ENCODE measurements at regions not wholly inside any gene's neighbourhood (a gene's known extent, or its start where the extent isn't known, plus 50 kb on each side); places are given as distances from the start of the nearest gene placed in this dataset.
"Not testable (repeated sequence)": the region's sequence is repeated elsewhere in the genome, so short reads cannot be mapped to it uniquely, and the experiment has no call there.

DNA sequence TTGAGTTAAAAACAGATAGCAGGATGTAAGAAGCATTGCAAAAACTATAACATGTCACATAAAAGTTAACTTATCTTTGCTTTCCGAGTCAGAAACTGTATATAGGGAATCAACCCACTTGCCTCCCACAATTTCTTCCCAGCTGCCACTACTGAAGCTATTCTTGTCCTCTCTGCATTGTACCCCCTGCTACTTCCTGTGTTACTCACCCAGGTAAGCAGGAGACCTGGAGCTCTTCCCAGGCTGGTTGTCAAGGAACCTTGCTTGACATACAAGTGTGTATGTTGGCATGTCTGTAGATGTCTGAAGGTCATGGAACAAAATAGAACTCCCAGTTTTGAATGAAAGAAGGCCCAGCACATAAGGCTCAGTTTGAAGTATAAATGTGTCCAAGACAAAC is 74.3 kb upstream of the LRRC4C start:
- peaks cover 3% of the 10 kb centered on the region for H3K9me3 Mint-ChIP-seq
- no peak overlapping the region for H3K27ac Mint-ChIP-seq (ENCODE audit: unreplicated experiment)
- H3K36me3 Mint-ChIP-seq (ENCODE audit: low read depth), result no peaks in the 10 kb centered on the region
- no peak for DNase-seq (ENCODE audit: low read depth, low spot score)
- peaks cover 4% of the 10 kb centered on the region for H3K4me1 Mint-ChIP-seq
- H3K4me3 Mint-ChIP-seq, result no peak overlapping the region
- H3K27me3 Mint-ChIP-seq (ENCODE audit: low read depth), result no peaks in the 10 kb centered on the region
- TF ChIP-seq, protein P1, sequence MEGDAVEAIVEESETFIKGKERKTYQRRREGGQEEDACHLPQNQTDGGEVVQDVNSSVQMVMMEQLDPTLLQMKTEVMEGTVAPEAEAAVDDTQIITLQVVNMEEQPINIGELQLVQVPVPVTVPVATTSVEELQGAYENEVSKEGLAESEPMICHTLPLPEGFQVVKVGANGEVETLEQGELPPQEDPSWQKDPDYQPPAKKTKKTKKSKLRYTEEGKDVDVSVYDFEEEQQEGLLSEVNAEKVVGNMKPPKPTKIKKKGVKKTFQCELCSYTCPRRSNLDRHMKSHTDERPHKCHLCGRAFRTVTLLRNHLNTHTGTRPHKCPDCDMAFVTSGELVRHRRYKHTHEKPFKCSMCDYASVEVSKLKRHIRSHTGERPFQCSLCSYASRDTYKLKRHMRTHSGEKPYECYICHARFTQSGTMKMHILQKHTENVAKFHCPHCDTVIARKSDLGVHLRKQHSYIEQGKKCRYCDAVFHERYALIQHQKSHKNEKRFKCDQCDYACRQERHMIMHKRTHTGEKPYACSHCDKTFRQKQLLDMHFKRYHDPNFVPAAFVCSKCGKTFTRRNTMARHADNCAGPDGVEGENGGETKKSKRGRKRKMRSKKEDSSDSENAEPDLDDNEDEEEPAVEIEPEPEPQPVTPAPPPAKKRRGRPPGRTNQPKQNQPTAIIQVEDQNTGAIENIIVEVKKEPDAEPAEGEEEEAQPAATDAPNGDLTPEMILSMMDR (conservative IDR thresholded peaks at IDR 0.05), result no peak

DNA sequence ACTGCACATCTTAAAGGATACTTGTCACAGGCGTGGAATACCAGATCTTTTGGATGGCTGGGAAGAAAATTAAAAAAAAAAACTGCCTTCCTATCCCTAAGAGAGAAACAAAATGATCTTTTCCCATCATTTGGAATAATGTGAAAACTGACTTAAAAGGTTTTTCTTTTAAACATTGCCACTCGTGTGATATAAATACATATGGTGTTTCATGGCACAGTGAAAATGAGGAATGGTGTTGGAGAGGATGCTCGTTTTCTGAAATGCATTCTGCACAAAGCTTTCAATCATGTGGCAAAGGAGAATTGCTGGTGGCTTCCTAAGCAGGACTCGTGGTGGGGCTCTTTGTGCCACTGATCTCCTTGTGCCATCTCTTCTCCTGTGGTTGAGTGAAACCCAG is 74.9 kb upstream of the LRRC4C start:
- no peak overlapping the region for H3K27ac Mint-ChIP-seq (ENCODE audit: unreplicated experiment)
- no peaks in the 10 kb centered on the region for H3K36me3 Mint-ChIP-seq (ENCODE audit: low read depth)
- peaks cover 3% of the 10 kb centered on the region for H3K9me3 Mint-ChIP-seq
- no peaks in the 10 kb centered on the region for H3K27me3 Mint-ChIP-seq (ENCODE audit: low read depth)
- H3K4me1 Mint-ChIP-seq, result peaks cover 4% of the 10 kb centered on the region
- H3K4me3 Mint-ChIP-seq, result no peak overlapping the region
- TF ChIP-seq, protein P1 (conservative IDR thresholded peaks at IDR 0.05), result no peak
- no peak for DNase-seq (ENCODE audit: low read depth, low spot score)

GRCh38 chr11:41534861-41535260 is 75.4 kb upstream of the LRRC4C start:
- DNase-seq (ENCODE audit: low read depth, low spot score), result no peak
- Mint-ChIP-seq H3K27me3 (ENCODE audit: low read depth) (no peaks in the 10 kb centered on the region), H3K36me3 (ENCODE audit: low read depth) (no peaks in the 10 kb centered on the region), H3K4me1 (peaks cover 4% of the 10 kb centered on the region), H3K4me3 (no peak overlapping the region), H3K27ac (ENCODE audit: unreplicated experiment) (no peak overlapping the region), H3K9me3 (peaks cover 3% of the 10 kb centered on the region)
- TF ChIP-seq, protein P1 (conservative IDR thresholded peaks at IDR 0.05), result no peak

- no peaks in the 10 kb centered on the region for H3K36me3 Mint-ChIP-seq (ENCODE audit: low read depth)
- no peaks in the 10 kb centered on the region for H3K27me3 Mint-ChIP-seq (ENCODE audit: low read depth)
- no peak for DNase-seq (ENCODE audit: low read depth, low spot score)
- TF ChIP-seq, protein P1 (conservative IDR thresholded peaks at IDR 0.05), result no peak
- H3K9me3 Mint-ChIP-seq, result peaks cover 3% of the 10 kb centered on the region
- H3K27ac Mint-ChIP-seq (ENCODE audit: unreplicated experiment), result no peak overlapping the region
- H3K4me1 Mint-ChIP-seq, result peaks cover 4% of the 10 kb centered on the region
- no peak overlapping the region for H3K4me3 Mint-ChIP-seq
Observed at GRCh38 chr11:41536021-41536568, 76.6 kb upstream of the LRRC4C start.

- not testable (repeated sequence) for H3K36me3 Mint-ChIP-seq (ENCODE audit: low read depth); H3K9me3 Mint-ChIP-seq; H3K27me3 Mint-ChIP-seq (ENCODE audit: low read depth); H3K4me3 Mint-ChIP-seq; H3K27ac Mint-ChIP-seq (ENCODE audit: unreplicated experiment); H3K4me1 Mint-ChIP-seq; DNase-seq (ENCODE audit: low read depth, low spot score)
Observed at GRCh38 chr11:41544902-41545301, 85.5 kb upstream of the LRRC4C start.

DNA sequence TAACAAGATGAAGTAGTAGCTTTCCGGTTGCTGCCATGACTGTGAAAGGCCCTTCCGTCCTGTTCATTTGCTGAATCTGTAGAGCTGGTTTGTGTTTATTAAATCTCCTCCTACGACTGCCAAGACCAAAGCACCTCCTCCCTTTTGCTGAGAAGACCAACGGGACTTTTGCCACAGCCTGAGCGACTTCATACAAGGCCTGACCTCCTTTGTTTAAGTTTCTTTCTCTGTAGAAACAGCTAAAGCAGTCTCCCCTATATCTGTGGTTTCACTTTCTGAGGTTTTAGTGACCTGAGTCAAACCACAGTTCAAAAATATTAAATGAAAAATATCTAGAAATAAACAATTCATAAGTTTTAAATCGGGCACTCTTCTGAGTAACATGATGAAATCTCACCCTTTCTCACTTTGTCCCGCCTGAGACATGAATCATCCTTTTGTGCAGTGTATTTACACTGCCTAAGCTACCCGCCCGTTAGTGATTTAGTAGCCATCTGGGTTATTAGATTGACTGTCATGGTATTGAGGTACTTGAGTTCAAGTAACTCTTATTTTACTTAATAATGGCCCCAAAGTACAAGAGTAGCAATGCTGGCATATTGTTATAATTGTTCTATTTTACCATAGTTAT is 119.1 kb upstream of the LRRC4C start:
- Mint-ChIP-seq H3K4me3 (no peak overlapping the region), H3K27me3 (ENCODE audit: low read depth) (no peaks in the 10 kb centered on the region), H3K9me3 (no peaks in the 10 kb centered on the region), H3K4me1 (no peaks in the 10 kb centered on the region), H3K27ac (ENCODE audit: unreplicated experiment) (peak overlapping the region; percentile 35), H3K36me3 (ENCODE audit: low read depth) (no peaks in the 10 kb centered on the region)
- TF ChIP-seq, protein P1 (conservative IDR thresholded peaks at IDR 0.05), result no peak
- DNase-seq (ENCODE audit: low read depth, low spot score), result no peak

All from neural crest cell (in vitro differentiated cells).